Umbilical cord (tissue), 1 donor: ENCODE measurements at regions not wholly inside any gene's neighbourhood (a gene's known extent, or its start where the extent isn't known, plus 50 kb on each side); places are given as distances from the start of the nearest gene placed in this dataset.
"Not testable (repeated sequence)": the region's sequence is repeated elsewhere in the genome, so short reads cannot be mapped to it uniquely, and the experiment has no call there.

Source experiments
- DNase-seq: peaks from one replicate; pipeline ENCODE4 v3.0.0-alpha.2; 2015; ENCODE audit warnings: low spot score

- DNase-seq = no peak
Measured at GRCh38 chr3:181330821-181331563, 341.5 kb upstream of the DNAJC19 start.

- no peak for DNase-seq
Measured at GRCh38 chr3:181330257-181330656, 340.7 kb upstream of the DNAJC19 start.

- DNase-seq = no peak
Measured at GRCh38 chr3:181329024-181329423, 339.5 kb upstream of the DNAJC19 start.

- DNase-seq = no peak
Measured at GRCh38 chr3:181328346-181328745, 338.8 kb upstream of the DNAJC19 start.

GRCh38 chr3:181327349-181327748 lies 337.8 kb upstream of the DNAJC19 start:
- DNase-seq = no peak

GRCh38 chr3:181326637-181327223 lies 337.2 kb upstream of the DNAJC19 start:
- DNase-seq = peak; percentile 3

- not testable (repeated sequence) for DNase-seq
Measured at GRCh38 chr3:181324516-181324915, 335.0 kb upstream of the DNAJC19 start.

GRCh38 chr3:181318321-181318720 lies 328.8 kb upstream of the DNAJC19 start:
- DNase-seq = no peak

- no peak for DNase-seq
Measured at GRCh38 chr3:181317508-181317907, 328.0 kb upstream of the DNAJC19 start.

GRCh38 chr3:181316482-181316881 lies 326.9 kb upstream of the DNAJC19 start:
- DNase-seq = no peak

- DNase-seq = no peak
Measured at GRCh38 chr3:181313335-181313734, 323.8 kb upstream of the DNAJC19 start.

- no peak for DNase-seq
Measured at GRCh38 chr3:181311186-181311585, 321.6 kb upstream of the DNAJC19 start.

GRCh38 chr3:181302960-181303359 lies 313.4 kb upstream of the DNAJC19 start:
- no peak for DNase-seq

- no peak for DNase-seq
Measured at GRCh38 chr3:181300033-181300432, 310.5 kb upstream of the DNAJC19 start.

GRCh38 chr3:181298421-181298820 lies 308.9 kb upstream of the DNAJC19 start:
- no peak for DNase-seq

GRCh38 chr3:181292984-181293383 lies 303.4 kb upstream of the DNAJC19 start:
- no peak for DNase-seq

GRCh38 chr3:181290941-181291340 lies 301.4 kb upstream of the DNAJC19 start:
- no peak for DNase-seq

GRCh38 chr3:181289306-181289705 lies 299.8 kb upstream of the DNAJC19 start:
- DNase-seq = no peak

GRCh38 chr3:181288145-181288544 lies 298.6 kb upstream of the DNAJC19 start:
- DNase-seq = no peak

- no peak for DNase-seq
Measured at GRCh38 chr3:181279239-181279565, 289.7 kb upstream of the DNAJC19 start.

- no peak for DNase-seq
Measured at GRCh38 chr3:181278468-181279238, 289.1 kb upstream of the DNAJC19 start.

- no peak for DNase-seq
Measured at GRCh38 chr3:181276358-181276896, 286.9 kb upstream of the DNAJC19 start.

- DNase-seq = no peak
Measured at GRCh38 chr3:181274025-181274424, 284.5 kb upstream of the DNAJC19 start.
